MM.1S (cell line): ENCODE measurements at regions not wholly inside any gene's neighbourhood (a gene's known extent, or its start where the extent isn't known, plus 50 kb on each side); places are given as distances from the start of the nearest gene placed in this dataset.

Source experiments
- CTCF ChIP-seq: fragments of 300-600 bp; sonication (generic); IDR thresholded peaks from 2 replicates; pipeline ENCODE4 v1.5.1; 2016; ENCODE audit warnings: antibody characterized with exemption, low read length, mixed read lengths
- EZH2phosphoT487 ChIP-seq: fragments of 300-600 bp; sonication (generic); IDR thresholded peaks from 2 replicates; pipeline ENCODE4 v1.6.1; 2018; ENCODE audit warnings: antibody characterized with exemption, low read length

GRCh38 chr18:8504880-8505435 lies 104.3 kb upstream of the RAB12 start:
- TF ChIP-seq CTCF (no peak), EZH2phosphoT487 (no peak)
